GM21367 (cell line): ENCODE measurements at regions not wholly inside any gene's neighbourhood (a gene's known extent, or its start where the extent isn't known, plus 50 kb on each side); places are given as distances from the start of the nearest gene placed in this dataset.
A peak's percentile ranks its signal among the peaks of the same experiment; 100 is the strongest.

Experiments used
- ATAC-seq: cut with Tn5 transposase; IDR thresholded peaks from one replicate; pipeline ENCODE4 v1.9.1; 2021; ENCODE audit not compliant: unreplicated experiment

DNA sequence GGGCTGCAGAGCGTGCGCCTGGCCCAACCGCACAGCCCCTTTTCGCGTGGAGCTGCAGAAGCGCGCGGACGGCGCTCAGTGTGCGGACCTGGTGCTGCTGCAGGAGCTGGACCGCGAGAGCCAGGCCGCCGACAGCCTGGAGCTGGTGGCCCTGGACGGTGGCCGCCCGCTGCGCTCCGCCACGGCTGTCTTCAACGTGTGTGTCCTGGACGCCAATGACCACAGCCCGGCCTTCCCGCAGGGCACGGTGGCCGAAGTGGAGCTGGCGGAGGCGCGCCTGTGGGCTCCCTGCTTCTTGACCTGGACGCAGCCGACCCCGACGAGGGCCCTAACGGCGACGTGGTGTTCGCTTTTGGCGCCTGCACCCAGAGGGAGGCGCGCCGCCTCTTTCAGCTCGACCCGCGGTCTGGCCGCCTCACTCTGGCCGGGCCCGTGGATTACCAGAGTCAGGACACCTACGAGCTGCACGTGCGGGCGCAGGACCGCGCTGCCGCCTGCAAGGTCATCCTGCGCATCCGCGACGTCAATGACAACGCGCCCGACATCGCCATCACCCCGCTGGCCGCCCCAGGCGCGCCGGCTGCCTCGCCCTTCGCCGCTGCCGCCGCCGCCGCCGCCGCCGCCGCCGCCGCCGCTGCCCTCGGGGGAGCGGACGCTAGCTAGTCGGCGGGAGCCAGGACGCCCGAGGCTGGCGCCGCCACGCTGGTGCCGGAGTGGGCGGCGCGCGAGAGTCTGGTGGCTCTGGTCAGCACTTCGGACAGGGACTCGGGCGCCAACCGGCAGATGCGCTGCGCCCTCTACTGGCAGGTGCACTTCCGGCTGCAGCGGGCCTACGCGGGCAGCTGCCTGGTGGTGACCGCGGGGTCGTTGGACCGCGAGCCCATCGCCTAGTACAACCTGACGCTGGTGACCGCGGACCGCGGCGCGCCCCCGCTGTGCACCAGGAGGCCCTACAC lies 172.2 kb downstream of the OLFM4 start:
- no peak for ATAC-seq

DNA sequence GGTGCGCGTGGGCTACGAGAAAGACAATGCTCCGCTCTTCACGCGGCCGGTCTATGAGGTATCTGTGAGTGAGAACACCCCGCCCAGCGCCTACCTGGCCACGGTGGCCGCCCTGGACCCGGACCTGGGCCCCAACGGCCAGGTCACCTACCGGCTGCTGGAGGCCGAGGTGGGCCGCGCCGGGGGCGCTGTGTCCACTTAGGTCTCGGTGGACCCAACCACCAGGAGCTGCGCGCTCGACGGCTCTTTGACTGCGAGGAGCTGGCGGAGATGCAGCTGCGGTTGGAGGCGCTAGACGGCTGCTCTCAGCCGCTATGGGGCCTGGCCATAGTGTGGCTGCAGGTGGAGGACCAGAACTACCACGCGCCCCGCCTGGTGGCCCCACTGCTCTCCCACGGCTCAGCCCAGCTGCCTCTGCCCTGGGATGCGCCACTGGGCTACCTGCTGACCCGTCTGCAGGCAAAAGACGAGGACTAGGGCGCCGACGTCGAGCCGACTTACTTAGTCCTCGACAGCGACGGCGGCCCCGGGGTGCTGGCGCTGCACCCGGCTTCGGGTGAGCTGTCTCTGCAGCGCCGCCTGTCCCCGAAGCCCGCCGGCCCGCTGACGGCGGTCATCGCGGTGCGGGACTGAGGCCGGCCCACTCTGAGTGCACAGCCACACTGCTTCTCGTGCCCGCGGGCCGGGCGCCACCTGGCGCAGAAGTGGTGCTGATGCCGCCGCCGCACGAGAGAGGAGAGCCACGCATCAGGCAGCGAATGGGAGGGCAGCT lies 173.0 kb downstream of the OLFM4 start:
- ATAC-seq: no peak

DNA sequence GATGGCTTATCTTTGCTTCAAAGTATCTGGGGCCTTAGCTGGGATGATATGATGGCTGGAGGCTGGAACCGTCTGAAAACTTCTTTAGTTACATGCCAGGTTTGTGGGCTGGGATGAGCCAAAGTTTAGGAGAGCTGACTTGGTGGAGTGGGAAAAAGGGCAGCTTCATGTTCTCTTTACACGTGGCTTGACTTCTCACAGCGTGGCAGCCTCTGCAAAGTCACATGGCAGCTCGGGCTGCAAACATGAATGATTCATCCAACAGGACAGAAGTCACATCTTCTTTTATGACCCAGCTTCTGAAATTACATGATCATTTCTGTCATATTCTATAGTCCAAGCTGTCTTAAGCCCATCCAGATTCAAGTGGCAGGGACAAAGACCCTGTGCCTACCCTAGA lies 176.0 kb downstream of the OLFM4 start:
- ATAC-seq: no peak

DNA sequence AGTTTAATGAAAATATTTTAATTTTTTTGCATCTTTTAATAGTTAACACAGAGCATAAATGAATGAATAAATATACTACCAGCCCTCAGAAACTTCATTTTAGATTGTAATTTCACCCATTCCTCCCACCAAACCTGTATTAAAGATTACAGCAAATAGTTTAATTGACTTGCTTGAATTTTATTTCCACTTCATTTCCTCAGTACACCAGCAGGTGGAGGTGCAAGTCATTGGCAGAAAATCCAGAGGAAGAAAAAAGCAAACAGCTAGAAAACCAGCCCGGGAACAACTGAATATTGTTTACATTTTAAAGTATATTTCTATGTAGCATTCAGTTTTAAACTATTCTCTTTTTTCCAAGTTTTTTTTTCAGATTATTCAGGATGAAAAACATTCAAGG lies 177.8 kb downstream of the OLFM4 start:
- no peak for ATAC-seq

GRCh38 chr13:53207556-53207955 lies 178.9 kb downstream of the OLFM4 start:
- no peak for ATAC-seq

DNA sequence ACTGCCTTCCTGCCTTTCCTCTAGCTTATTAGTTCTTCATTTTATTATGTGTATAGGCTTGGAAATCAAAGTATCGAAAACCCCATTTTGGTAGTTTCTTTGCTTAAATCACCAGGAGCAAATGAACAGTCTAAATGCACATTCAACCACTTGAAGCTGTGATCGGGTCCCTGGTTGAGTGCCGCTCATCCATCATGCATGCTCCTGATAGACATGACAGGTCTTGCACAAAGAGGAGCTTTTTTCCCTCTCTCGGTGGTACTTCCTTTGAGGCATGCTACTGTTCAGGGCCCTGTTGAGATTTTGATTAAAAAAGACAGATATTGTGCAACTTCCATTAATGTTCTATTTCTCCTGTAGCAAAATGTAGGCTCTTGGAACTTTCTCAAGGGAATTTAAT lies 185.8 kb downstream of the OLFM4 start:
- ATAC-seq: no peak

GRCh38 chr13:53215563-53215962 lies 186.9 kb downstream of the OLFM4 start:
- ATAC-seq: no peak

GRCh38 chr13:53216773-53217172 lies 188.2 kb downstream of the OLFM4 start:
- ATAC-seq: no peak

DNA sequence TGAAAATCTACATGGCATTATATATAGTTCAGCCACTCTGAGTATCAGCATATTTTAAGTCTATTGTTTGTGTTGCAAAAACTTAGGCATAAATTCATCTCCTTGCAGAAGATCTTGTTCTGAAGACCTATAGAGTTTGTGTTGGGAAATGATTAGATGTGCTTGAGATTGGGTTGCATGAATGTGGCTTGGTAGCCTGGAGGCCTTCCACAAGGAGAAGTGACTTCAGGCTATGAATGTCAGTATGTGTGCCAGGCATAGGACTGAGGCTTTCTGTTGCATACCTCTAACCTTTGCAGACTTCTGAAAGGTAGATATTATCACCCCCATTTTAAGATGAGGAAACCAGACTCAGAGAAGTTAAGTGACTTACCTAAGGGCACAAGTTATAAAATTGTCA lies 188.6 kb downstream of the OLFM4 start:
- no peak for ATAC-seq

DNA sequence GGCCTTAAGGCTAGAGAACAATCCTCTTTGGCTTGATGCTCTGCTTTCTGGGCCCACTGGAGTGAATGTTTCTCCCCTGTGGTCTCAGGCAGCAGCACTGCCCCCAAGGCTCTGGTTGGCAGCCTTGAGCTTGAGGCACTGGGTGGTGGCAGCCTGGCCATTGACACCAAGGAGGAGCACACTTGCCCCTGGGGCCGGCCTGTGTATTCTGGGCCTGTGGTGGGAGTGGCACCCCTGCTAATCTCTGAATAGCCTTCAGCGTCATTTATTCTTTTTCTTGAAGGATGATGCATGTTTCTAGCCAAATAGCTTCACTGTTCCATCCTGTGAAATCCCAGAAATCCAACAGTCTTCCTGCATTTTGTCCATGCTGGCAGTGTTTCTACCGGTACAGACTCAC lies 191.4 kb downstream of the OLFM4 start:
- no peak for ATAC-seq

DNA sequence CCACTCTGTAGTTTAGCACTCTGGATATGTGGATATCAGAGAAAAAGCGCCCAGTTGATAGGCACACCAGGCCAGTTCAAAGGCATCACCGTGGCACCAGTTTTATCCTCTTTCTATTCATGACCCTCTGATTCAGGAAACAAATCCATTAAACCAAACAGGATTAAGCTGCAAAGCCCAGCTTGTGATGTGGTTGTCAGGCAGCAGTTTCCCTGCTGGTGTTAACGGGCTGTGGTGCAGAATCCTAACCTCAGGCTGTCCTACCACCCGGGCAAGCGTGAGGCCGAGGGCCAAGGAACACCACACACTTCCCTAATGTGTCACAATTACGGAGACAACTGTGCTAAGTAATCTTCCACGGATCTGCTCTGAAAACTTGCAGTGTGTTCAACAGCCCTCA lies 209.1 kb downstream of the OLFM4 start:
- no peak for ATAC-seq

DNA sequence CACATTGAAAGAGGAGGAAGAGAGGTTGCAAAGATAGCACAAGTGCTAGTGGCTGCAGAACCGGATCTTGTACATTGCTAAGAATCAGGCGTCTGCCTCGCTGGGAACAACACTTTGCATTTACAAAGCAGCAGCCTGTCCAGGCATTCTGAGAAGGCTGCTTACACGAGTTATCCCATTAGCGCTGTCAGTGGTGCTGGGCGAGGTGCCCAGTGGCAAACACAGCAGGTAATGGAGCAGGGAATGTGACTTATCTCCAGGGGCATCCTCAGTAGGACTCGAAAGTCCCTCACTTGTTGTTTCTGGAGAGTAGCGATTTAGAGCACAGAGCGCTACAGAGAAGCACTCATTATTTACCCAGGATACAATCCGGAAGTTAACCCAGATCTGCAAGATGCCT lies 209.6 kb downstream of the OLFM4 start:
- no peak for ATAC-seq

DNA sequence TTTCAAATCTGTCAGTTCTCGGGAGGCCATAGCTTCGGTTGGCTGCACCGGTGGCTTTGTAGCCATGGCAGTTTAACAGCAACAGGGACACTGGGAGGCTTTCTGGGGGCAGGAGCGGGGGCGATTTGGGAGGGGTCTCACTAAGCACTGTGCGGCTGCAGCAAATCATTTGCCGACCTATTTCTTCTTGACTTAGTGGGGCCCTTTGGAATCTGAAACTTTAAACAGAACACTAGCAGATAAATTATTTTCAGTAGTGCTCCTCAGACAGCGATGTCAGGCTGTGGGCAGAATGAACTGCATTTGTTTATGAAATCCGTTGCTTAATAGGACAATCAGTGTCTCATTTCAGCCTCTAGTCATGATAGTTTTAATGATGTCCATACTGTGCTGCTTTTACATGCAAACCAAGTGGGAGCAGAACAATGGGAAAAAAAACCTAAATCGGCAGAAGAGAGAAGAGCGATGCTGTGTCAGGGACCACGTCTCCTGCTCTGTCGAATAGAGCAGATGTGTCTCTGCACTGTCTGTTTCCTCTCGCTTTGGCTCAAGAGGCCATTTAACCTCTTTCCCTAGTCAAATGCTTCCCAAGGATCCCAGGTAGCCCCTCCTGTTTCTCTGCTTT lies 211.9 kb downstream of the OLFM4 start:
- ATAC-seq: no peak

DNA sequence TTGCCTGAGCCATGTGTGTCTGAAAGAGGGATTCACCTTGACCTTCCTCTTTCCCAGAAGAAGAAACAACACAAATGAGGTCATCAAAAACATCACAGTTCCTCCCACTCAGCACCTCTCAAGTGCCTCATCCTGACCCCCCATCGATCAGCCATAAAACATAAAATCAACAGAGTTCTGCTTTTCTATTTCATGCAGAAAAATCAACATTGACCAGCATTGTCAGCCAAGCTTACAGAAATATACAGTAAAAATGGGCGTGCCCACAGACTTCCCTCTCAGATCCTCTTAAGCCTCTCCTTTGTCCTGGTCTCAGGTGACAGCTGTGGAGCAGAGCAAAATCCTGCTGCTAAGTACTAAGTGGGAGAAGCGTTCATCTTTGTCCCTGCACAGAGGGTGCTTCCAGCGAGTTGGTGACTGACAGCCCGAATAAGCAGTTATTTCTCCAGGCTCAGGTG lies 213.3 kb downstream of the OLFM4 start:
- no peak for ATAC-seq

- ATAC-seq: no peak
Measured at GRCh38 chr13:53249236-53249635, 220.6 kb downstream of the OLFM4 start.

DNA sequence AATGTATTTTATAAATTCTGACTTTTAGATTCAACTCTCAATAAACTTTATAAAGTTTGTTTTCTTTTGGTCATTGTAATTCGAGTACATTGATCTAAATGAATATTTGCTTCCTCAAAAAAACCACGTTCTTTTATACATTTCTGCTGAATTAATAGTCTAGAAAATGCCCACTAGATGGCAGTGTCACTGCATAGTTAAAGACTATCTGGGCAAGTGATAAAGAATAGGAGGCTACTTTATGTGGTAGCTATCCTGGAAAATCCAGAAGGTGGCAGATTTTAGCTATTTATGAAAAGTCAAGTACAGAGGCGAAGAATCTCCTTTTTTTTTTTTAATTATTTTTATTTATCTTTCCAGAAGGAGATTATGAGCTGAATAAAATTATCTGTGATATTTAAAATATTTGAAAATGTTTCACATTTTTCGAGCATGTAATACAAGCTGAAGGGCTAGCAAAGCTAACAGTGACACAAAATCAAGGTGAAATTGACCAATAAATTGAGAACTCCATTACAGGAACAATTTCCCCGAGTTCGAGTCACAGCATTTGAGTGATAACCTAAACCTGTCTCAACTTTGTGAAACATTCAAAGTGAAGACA lies 221.8 kb downstream of the OLFM4 start:
- peak; percentile 91 for ATAC-seq

- no peak for ATAC-seq
Measured at GRCh38 chr13:53250977-53251376, 222.4 kb downstream of the OLFM4 start.

GRCh38 chr13:53254500-53254899 lies 225.9 kb downstream of the OLFM4 start:
- no peak for ATAC-seq

DNA sequence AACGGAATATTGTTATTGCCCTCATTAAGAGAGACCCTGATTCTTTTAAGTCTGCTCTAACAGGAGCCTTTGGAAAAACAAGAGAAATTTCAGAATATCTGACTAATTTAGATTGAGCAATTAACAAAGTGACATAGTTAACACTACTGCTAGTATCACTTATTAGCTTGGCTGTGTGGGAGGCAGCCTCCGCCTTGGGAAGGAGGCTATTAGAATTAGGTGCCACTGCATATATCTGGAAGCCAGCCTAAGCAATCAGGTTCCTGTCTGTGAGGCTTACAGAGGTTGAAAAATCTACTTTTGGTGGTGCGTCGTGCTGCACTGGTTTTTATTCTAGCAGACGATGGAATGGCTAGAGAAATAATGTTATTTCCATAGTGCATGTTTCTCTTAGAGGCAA lies 227.2 kb downstream of the OLFM4 start:
- ATAC-seq: no peak

- ATAC-seq: no peak
Measured at GRCh38 chr13:53260594-53260993, 232.0 kb downstream of the OLFM4 start.

- ATAC-seq: no peak
Measured at GRCh38 chr13:53264751-53265385, 236.3 kb downstream of the OLFM4 start.
